SK-N-SH treated with all-trans-retinoic acid at 6 μM for 48 hours (cell line): ENCODE measurements at regions not wholly inside any gene's neighbourhood (a gene's known extent, or its start where the extent isn't known, plus 50 kb on each side); places are given as distances from the start of the nearest gene placed in this dataset.

Source experiments
- TSHZ2 ChIP-seq: fragments of 250-450 bp; sonication (Bioruptor Pico); IDR thresholded peaks from 2 replicates; pipeline ENCODE4 v1.5.0; 2020; ENCODE audit warnings: mild to moderate bottlenecking, moderate library complexity
- ZNF70 ChIP-seq: fragments of 450-650 bp; formaldehyde crosslinking; IDR thresholded peaks from 2 replicates; pipeline ENCODE4 v1.5.0; 2020; ENCODE audit warnings: mild to moderate bottlenecking, moderate library complexity

GRCh38 chr19:30132343-30133075, 190.5 kb downstream of the URI1 start:
- TF ChIP-seq TSHZ2 (no peak), ZNF70 (CRISPR knock-in tag) (no peak)
